Activated T-cell treated with anti-CD3 and anti-CD28 coated beads, Interleukin-2, amount 50 U/mL, for 24 hours (primary cell): ENCODE measurements at regions not wholly inside any gene's neighbourhood (a gene's known extent, or its start where the extent isn't known, plus 50 kb on each side); places are given as distances from the start of the nearest gene placed in this dataset.

Experiments used
- DNase-seq: peaks from one replicate; pipeline ENCODE4 v3.0.0-alpha.2; 2020
- H3K27ac Mint-ChIP-seq: 2 replicates; pipeline ENCODE4 v1.8.0; 2020; ENCODE audit warnings: mild to moderate bottlenecking, mixed read lengths
- H3K27me3 Mint-ChIP-seq: 2 replicates; pipeline ENCODE4 v1.8.0; 2020; ENCODE audit warnings: mixed read lengths
- H3K36me3 Mint-ChIP-seq: 2 replicates; pipeline ENCODE4 v1.8.0; 2020; ENCODE audit warnings: low read depth, mixed read lengths
- H3K4me1 Mint-ChIP-seq: 2 replicates; pipeline ENCODE4 v1.8.0; 2020; ENCODE audit warnings: low read depth, mixed read lengths
- H3K4me3 Mint-ChIP-seq: 2 replicates; pipeline ENCODE4 v1.8.0; 2020; ENCODE audit warnings: mild to moderate bottlenecking, moderate library complexity, mixed read lengths
- H3K9me3 Mint-ChIP-seq: 2 replicates; pipeline ENCODE4 v1.8.0; 2020; ENCODE audit warnings: mixed read lengths

DNA sequence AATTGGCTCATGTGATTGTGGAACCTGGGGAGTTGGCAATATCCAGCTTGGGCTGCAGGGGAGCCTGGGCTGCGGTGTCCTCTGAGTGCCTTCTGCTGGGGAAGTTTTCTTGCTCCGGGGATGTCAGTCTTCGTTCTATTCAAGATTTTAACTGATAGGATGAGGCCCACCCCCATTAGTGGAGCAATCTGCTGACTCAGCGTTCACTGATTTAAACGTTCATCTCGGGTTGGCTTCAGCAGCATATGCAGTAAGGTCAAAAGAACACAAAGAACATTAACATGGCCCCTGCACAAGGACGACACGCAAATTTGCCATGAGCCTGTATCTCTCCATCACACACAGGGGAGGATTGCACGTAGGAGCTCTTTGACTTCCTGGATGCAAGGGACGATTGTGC, 360.6 kb upstream of the ADARB2 start:
- Mint-ChIP-seq H3K9me3 (no peaks in the 10 kb centered on the region), H3K27ac (no peak overlapping the region), H3K4me1 (no peaks in the 10 kb centered on the region), H3K36me3 (no peaks in the 10 kb centered on the region), H3K27me3 (no peaks in the 10 kb centered on the region), H3K4me3 (no peak overlapping the region)
- no peak for DNase-seq

DNA sequence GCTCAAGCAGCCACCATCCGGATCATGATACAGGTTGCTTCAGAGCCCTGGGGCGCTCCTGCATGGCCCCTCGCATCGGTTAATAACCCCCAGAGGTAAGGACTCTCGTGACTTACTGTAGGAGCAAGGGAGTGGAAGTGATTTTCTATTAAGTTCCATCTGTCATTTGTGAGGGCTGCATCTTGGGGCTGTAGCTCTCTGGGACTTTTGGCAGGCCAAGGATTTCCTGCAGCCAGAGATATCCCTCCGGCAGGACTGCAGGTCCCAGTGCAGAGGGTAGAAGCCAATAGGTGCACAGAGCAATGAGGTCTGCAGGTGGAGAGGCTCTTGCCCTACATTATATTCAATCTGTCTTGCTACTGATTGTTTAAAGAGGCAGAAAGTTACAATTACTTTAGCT, 356.8 kb upstream of the ADARB2 start:
- no peaks in the 10 kb centered on the region for H3K36me3 Mint-ChIP-seq
- no peak overlapping the region for H3K27ac Mint-ChIP-seq
- no peak overlapping the region for H3K4me3 Mint-ChIP-seq
- no peaks in the 10 kb centered on the region for H3K4me1 Mint-ChIP-seq
- no peak for DNase-seq
- H3K9me3 Mint-ChIP-seq, result no peaks in the 10 kb centered on the region
- H3K27me3 Mint-ChIP-seq, result no peaks in the 10 kb centered on the region

DNA sequence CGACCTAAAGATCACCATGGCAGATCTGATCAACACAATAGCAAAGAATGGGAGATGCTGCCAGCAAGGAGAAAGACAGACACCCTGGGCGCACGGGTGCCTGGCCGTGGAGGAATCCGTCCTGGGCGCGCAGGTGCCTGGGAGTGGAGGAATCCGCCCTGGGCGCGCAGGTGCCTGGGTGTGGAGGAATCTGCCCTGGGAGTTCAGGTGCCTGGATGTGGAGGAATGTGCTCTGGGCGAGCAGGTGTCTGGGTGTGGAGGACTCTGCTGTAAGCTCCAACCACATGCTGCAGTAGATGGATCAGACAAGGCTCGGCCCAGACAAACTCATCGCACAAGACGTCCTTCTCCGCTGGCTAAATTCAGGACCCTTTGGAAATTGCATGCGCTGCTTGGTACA, 346.3 kb upstream of the ADARB2 start:
- H3K36me3 Mint-ChIP-seq, result no peaks in the 10 kb centered on the region
- H3K27me3 Mint-ChIP-seq, result peaks cover 8% of the 10 kb centered on the region
- no peak for DNase-seq
- no peak overlapping the region for H3K27ac Mint-ChIP-seq
- no peaks in the 10 kb centered on the region for H3K4me1 Mint-ChIP-seq
- no peak overlapping the region for H3K4me3 Mint-ChIP-seq
- H3K9me3 Mint-ChIP-seq, result peaks cover 4% of the 10 kb centered on the region

DNA sequence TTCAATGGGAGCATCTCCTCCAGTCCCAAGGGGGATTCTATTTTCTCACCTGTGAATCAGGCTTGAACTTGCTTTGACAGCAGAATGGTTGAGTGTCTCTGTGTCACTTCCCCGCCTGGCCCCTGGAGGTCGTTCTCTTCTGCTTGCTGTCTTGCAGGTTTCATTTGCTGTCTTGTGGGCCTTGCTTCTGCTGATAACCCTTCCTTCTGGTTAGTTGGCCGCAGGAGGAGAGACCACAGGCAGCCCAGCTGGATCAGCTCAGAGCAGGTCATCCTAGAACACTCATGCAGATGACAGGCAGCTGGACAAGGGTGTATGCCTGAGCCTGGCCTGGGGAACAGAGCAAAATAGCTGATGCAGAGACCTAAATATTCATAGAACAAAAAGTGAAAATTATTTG, 344.2 kb upstream of the ADARB2 start:
- Mint-ChIP-seq H3K27me3 (peaks cover 8% of the 10 kb centered on the region), H3K4me3 (no peak overlapping the region)

DNA sequence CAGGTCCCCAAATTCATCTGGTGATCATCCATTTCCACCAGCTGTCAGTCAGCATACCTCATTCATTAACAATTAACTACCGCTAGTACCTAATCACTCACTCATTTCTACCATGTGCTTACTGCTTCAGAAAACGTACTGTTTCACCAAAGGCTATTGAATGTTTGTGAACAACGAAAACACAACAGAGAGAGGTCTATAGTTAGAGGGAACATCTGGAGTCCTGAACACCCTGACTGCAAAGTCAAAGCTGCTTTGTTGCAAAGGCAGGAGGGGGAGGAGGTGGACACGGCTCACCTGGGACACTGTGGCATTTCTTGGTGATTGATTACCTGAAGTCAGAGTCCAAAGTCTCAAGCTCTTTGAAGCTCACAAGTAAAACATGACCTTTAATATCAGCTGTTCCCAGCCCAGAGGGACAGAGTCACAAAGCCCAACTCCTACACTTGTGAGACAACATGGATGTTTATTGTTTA, 342.3 kb upstream of the ADARB2 start:
- H3K27ac Mint-ChIP-seq, result no peak overlapping the region
- H3K36me3 Mint-ChIP-seq, result no peaks in the 10 kb centered on the region

More for the DNA sequence above, 344.2 kb upstream of the ADARB2 start:
- Mint-ChIP-seq H3K36me3 (no peaks in the 10 kb centered on the region), H3K27ac (no peak overlapping the region), H3K4me1 (no peaks in the 10 kb centered on the region), H3K9me3 (no peaks in the 10 kb centered on the region)
- DNase-seq, result no peak

DNA sequence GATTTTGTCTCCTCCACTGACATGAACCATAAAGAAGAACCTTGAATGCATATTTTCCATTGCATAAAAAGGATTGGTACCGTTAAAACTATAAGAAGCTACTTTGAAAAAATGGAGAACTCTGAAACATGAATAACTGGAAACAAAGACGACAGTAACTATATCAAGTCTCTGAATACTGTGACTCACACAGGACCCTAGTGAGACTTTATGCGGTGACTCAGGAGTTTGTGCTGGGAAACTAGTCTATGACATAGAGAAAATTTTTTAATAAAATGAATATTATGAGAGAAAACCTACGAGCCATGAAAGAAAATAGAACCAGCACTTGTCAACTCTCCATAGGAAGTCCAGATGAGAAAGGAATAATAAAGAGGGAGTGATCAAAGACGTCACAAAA, 339.9 kb upstream of the ADARB2 start:
- peaks cover 8% of the 10 kb centered on the region for H3K27me3 Mint-ChIP-seq

More for the DNA sequence above, 342.3 kb upstream of the ADARB2 start:
- DNase-seq, result no peak
- Mint-ChIP-seq H3K4me3 (no peak overlapping the region), H3K9me3 (no peaks in the 10 kb centered on the region), H3K4me1 (no peaks in the 10 kb centered on the region), H3K27me3 (peaks cover 8% of the 10 kb centered on the region)

DNA sequence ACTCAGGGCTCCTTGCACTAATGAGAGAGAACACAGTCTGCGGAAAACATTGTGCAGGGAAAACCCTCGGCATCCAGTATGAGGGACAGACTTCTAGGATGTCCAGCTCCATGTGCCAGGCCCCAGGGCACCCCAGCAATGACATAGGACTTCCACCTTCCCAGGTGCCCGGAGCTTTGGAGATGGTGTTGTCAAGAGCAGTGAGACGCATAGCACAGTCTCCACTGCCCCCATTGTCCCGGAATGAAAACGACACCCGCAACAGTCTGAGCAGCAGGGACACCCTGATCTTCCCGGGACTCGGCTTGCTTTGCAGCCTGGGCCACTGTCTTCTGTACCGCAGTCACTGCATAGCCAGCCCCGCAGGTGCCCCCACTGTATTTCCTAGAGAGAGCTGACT, 339.2 kb upstream of the ADARB2 start:
- no peak overlapping the region for H3K27ac Mint-ChIP-seq
- H3K27me3 Mint-ChIP-seq, result peaks cover 8% of the 10 kb centered on the region
- H3K4me1 Mint-ChIP-seq, result no peaks in the 10 kb centered on the region
- H3K9me3 Mint-ChIP-seq, result no peaks in the 10 kb centered on the region
- no peak overlapping the region for H3K4me3 Mint-ChIP-seq
- H3K36me3 Mint-ChIP-seq, result no peaks in the 10 kb centered on the region
- DNase-seq, result no peak

More for the DNA sequence above, 339.9 kb upstream of the ADARB2 start:
- H3K27ac Mint-ChIP-seq, result no peak overlapping the region
- H3K36me3 Mint-ChIP-seq, result no peaks in the 10 kb centered on the region
- H3K9me3 Mint-ChIP-seq, result no peaks in the 10 kb centered on the region
- no peak overlapping the region for H3K4me3 Mint-ChIP-seq
- no peaks in the 10 kb centered on the region for H3K4me1 Mint-ChIP-seq
- no peak for DNase-seq

DNA sequence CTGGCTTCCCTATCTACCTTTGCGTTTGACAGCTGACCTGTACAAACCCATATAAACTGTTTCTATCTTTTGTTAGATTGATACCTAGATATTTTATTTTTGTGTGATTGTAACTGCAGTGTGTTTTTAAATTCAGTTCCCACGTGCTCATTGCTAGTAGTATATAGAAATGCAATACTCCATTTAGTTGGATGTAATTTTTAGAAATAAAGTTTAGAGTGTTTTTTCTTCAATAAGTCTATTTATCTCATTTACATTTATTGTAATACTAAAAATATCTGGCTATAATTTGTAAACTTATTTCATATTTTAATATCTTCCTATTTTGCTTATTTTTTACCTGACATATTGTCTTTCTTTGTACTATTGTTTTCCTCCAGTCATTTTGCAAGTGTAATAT, 329.7 kb upstream of the ADARB2 start:
- H3K4me3 Mint-ChIP-seq, result no peak overlapping the region
- DNase-seq, result no peak

DNA sequence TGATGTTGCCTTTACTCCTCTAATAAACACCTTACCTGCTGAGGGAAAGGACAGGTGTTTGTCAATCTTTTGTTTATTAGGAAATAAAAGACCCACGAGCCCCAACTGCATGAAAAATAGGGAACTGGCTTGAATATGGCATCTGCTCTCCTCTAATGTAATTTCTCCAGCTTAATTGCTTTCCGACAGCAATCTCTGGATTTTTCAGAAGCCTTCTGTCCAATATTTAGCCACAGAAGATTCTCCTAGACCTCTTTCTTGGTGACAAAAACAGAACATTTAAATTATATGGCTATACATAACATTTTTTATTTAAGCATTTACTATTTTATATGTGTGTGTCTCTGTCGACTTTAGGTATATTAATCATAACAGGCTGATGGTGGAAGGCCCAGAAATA, 317.4 kb upstream of the ADARB2 start:
- DNase-seq, result no peak
- H3K27me3 Mint-ChIP-seq, result peaks cover 8% of the 10 kb centered on the region
- H3K9me3 Mint-ChIP-seq, result peaks cover 1% of the 10 kb centered on the region
- no peaks in the 10 kb centered on the region for H3K36me3 Mint-ChIP-seq
- H3K4me3 Mint-ChIP-seq, result no peak overlapping the region
- H3K4me1 Mint-ChIP-seq, result no peaks in the 10 kb centered on the region
- no peak overlapping the region for H3K27ac Mint-ChIP-seq

More for the DNA sequence above, 329.7 kb upstream of the ADARB2 start:
- Mint-ChIP-seq H3K4me1 (no peaks in the 10 kb centered on the region), H3K27me3 (no peaks in the 10 kb centered on the region), H3K36me3 (no peaks in the 10 kb centered on the region), H3K27ac (no peak overlapping the region), H3K9me3 (peaks cover 12% of the 10 kb centered on the region)

DNA sequence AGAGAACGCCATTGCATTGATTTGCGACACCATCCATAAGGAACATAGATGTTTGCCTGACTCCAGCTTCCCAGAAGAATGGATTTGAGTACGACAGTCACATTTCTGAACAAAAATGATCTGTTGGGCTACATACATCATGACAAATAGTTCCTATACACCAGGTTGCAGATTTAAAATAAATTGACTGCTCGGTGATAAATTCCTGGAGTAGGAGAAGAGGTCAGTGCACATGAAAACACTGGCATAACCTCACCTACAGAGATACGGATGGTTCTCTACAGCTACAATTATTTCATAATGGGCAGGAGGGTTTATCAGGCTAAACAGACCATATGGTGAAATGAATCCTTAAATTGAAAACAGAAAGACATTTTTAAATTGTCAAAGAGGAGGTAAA, 316.5 kb upstream of the ADARB2 start:
- H3K27ac Mint-ChIP-seq, result no peak overlapping the region
- DNase-seq, result no peak

DNA sequence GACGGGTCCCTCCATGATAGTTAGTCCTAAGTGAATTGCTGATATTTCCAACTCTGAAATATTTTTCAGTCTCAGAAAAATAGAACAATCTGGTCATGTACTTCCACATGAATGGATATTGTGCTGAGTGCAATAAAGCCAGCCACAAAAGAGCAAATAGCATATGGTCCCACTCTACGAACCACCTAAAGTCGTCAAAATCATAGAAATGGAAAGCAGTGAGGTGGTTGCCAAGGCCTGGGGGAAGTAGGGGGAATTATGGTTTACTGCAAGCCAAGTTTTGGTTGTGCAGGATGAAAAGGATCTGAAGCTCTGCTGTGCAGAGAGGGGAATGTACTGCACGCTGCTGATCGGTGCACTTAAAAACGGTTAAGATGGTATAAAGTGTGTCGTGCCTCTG, 313.8 kb upstream of the ADARB2 start:
- H3K4me1 Mint-ChIP-seq, result no peaks in the 10 kb centered on the region
- H3K4me3 Mint-ChIP-seq, result no peak overlapping the region
- H3K36me3 Mint-ChIP-seq, result no peaks in the 10 kb centered on the region
- peaks cover 4% of the 10 kb centered on the region for H3K9me3 Mint-ChIP-seq
- H3K27ac Mint-ChIP-seq, result no peak overlapping the region
- H3K27me3 Mint-ChIP-seq, result no peaks in the 10 kb centered on the region
- no peak for DNase-seq

More for the DNA sequence above, 316.5 kb upstream of the ADARB2 start:
- H3K27me3 Mint-ChIP-seq, result peaks cover 3% of the 10 kb centered on the region
- no peak overlapping the region for H3K4me3 Mint-ChIP-seq
- peaks cover 4% of the 10 kb centered on the region for H3K9me3 Mint-ChIP-seq
- H3K4me1 Mint-ChIP-seq, result no peaks in the 10 kb centered on the region
- no peaks in the 10 kb centered on the region for H3K36me3 Mint-ChIP-seq

DNA sequence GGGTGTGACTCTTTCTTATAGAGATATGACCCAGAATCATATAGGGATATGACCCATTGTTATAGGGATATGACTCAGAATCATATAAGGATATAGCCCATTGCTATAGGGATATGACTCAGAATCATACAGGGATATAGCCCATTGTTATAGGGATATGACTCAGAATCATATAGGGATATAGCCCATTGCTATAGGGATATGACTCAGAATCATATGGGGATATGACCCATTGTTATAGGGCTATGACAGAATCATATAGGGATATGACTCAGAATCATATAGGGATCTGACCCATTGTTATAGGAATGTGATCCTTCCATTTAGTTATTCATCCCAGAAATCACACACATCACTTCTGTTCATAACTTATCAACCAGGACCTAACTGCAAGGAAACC, 312.2 kb upstream of the ADARB2 start:
- Mint-ChIP-seq H3K27me3 (no peaks in the 10 kb centered on the region), H3K4me3 (no peak overlapping the region), H3K4me1 (no peaks in the 10 kb centered on the region), H3K9me3 (peaks cover 4% of the 10 kb centered on the region), H3K27ac (no peak overlapping the region), H3K36me3 (no peaks in the 10 kb centered on the region)
- no peak for DNase-seq

DNA sequence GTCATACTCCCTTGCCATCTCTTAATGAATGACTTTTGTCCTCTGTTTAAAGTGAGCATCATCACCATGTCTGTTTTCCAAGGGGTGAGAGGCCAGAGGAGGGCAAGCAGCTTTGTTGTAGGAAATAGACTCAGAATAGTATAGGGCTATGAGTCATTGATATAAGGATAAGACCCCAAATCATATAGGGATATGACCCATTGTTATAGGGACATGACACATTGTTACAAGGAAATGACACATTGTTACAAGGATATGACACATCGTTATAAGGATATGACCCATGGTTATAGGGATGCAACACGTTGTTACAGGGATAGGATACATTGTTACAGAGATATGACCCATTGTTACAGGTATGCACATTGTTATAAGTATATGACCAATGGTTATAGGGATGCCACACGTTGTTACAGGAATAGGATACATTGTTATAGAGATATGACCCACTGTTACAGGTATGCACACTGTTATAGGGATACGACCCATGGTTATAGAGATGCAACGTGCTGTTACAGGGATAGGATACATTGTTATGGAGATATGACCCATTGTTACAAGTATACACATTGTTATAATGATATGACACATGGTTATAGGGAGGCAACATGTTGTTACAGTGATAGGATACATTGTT, 311.1 kb upstream of the ADARB2 start:
- no peak for DNase-seq
- peaks cover 4% of the 10 kb centered on the region for H3K9me3 Mint-ChIP-seq
- no peaks in the 10 kb centered on the region for H3K4me1 Mint-ChIP-seq
- H3K27me3 Mint-ChIP-seq, result no peaks in the 10 kb centered on the region
- no peak overlapping the region for H3K4me3 Mint-ChIP-seq
- H3K27ac Mint-ChIP-seq, result no peak overlapping the region
- H3K36me3 Mint-ChIP-seq, result no peaks in the 10 kb centered on the region

DNA sequence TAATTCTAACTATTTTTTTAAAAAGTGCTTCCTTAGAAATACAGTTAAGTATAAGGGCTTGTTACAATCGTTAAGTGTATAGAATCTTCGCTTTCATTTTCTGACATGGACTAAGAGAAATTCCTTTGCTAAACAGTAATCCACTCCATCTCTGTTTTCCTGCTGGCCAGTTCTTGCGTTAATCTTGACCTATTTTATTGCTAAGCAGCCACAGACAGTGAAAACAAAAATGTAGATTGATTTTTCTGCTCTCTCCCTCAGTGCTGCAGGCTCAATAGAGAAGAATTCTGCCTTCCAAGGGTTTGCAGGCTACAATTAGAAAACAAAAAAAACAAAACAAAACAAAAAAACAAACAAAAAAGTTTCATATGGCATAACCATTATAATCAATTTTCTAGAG, 310.4 kb upstream of the ADARB2 start:
- no peak overlapping the region for H3K27ac Mint-ChIP-seq
- H3K4me1 Mint-ChIP-seq, result no peaks in the 10 kb centered on the region
- peaks cover 4% of the 10 kb centered on the region for H3K9me3 Mint-ChIP-seq
- H3K36me3 Mint-ChIP-seq, result no peaks in the 10 kb centered on the region
- no peak for DNase-seq
- H3K27me3 Mint-ChIP-seq, result no peaks in the 10 kb centered on the region
- no peak overlapping the region for H3K4me3 Mint-ChIP-seq

DNA sequence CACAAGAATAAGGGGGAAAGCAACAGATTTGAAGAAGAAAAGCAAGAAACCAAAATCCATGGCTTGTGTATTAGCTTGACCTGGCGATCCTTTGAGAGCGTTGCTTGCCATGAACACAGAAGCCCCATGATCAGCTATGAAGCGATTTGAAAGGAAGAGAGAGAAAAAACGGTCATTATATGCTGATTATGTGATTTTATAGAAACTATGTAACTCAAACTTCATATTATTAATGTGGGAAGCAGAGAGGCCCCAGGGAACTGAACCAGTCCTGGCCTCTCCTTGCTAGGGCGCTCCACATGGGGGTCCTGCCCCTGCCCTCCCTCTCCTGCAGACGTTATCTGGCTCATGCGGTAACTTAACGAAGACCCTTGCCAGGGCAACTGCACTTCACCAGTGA, 306.1 kb upstream of the ADARB2 start:
- DNase-seq, result no peak

DNA sequence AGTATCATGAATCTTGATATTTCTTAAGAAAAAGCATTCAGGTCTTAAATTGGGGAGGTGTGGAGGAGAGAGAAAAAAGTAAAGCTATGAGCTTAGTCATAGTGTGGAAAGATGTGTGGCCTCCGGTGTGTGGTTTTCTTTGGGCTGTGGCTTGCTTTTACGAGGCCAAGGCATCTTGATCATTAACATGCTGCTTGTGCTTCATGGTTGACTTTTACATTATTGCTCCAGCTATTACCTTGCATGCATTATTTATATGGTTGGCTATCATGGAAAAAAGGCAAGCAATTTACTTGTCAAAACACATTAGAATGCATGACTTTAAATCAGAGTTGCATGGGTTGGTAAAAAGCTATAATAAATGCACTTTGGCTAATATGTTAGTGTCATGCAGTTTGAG, 300.7 kb upstream of the ADARB2 start:
- peaks cover 8% of the 10 kb centered on the region for H3K27me3 Mint-ChIP-seq
- H3K27ac Mint-ChIP-seq, result no peak overlapping the region
- H3K4me1 Mint-ChIP-seq, result no peaks in the 10 kb centered on the region
- no peaks in the 10 kb centered on the region for H3K9me3 Mint-ChIP-seq
- no peak overlapping the region for H3K4me3 Mint-ChIP-seq
- no peak for DNase-seq
- no peaks in the 10 kb centered on the region for H3K36me3 Mint-ChIP-seq

More for the DNA sequence above, 306.1 kb upstream of the ADARB2 start:
- H3K36me3 Mint-ChIP-seq, result no peaks in the 10 kb centered on the region
- no peak overlapping the region for H3K27ac Mint-ChIP-seq
- no peaks in the 10 kb centered on the region for H3K9me3 Mint-ChIP-seq
- no peak overlapping the region for H3K4me3 Mint-ChIP-seq
- H3K27me3 Mint-ChIP-seq, result peaks cover 5% of the 10 kb centered on the region
- H3K4me1 Mint-ChIP-seq, result no peaks in the 10 kb centered on the region
